ENCODE measurements at regions not wholly inside any gene's neighbourhood (a gene's known extent, or its start where the extent isn't known, plus 50 kb on each side); places are given as distances from the start of the nearest gene placed in this dataset.

DNA sequence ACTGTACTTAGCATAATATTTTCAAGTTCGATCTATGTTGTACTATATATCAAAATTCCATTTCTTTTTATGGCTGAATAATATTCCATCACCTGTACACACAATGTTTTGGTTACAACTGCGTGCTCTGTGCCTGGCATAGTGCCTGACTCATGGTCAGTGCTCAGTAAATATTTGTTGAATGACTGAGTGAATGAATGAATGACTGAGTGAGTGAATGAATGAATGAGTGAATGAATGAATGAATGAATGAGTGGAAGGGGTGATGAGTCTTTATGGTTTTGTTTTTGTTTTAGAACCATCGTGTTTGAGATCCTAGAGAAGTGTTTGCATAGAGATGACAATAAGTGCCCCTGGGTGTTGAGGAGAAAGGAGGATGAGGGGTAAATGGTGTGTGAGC lies 155.3 kb downstream of the MRM1 start:
- intact Hi-C loops (cut with DNase I) = no loop called here
- no peak for TF ChIP-seq POLR2A (IDR thresholded peaks at IDR 0.05)
- no peak for TF ChIP-seq CTCF (IDR thresholded peaks at IDR 0.05)
- no peak overlapping the region for H3K4me3 ChIP-seq
- DNase-seq = no peak
- H3K27me3 ChIP-seq = no peaks in the 10 kb centered on the region
- H3K27ac ChIP-seq = no peak overlapping the region
- no peaks in the 10 kb centered on the region for H3K4me1 ChIP-seq (replicated peaks in 1 of 2)
- WGBS, 4 donors = 88 to 92% (median 91%) methylated on average over 3 of the region's 3 CpGs
- no peaks in the 10 kb centered on the region for H3K9me3 ChIP-seq (replicated peaks in 1 of 3)
- no peaks in the 10 kb centered on the region for H3K36me3 ChIP-seq (replicated peaks in 1 of 2)

- 44 to 63% (median 60%) methylated on average over 5 of the region's 5 CpGs for WGBS, 4 donors
- intact Hi-C loops (cut with DNase I) = no loop called here
Measured at GRCh38 chr17:36760425-36760824, 159.0 kb downstream of the MRM1 start.

GRCh38 chr17:36761203-36761950 lies 160.0 kb downstream of the MRM1 start:
- no peak overlapping the region for H3K27ac ChIP-seq
- TF ChIP-seq POLR2A (IDR thresholded peaks at IDR 0.05) (no peak), CTCF (IDR thresholded peaks at IDR 0.05) (no peak)
- intact Hi-C loops (cut with DNase I) = no loop called here
- H3K4me3 ChIP-seq = no peak overlapping the region
- DNase-seq = no peak
- H3K36me3 ChIP-seq (replicated peaks in 1 of 2) = no peaks in the 10 kb centered on the region
- peaks cover 6% of the 10 kb centered on the region for H3K27me3 ChIP-seq
- no peaks in the 10 kb centered on the region for H3K9me3 ChIP-seq (replicated peaks in 1 of 3)
- WGBS, 4 donors = 70 to 84% (median 76%) methylated on average over 18 to 26 of the region's 26 CpGs
- no peaks in the 10 kb centered on the region for H3K4me1 ChIP-seq (replicated peaks in 1 of 2)

More at GRCh38 chr17:36760425-36760824, 159.0 kb downstream of the MRM1 start:
- no peak overlapping the region for H3K27ac ChIP-seq
- no peak overlapping the region for H3K4me3 ChIP-seq
- DNase-seq = no peak
- H3K4me1 ChIP-seq (replicated peaks in 1 of 2) = no peaks in the 10 kb centered on the region
- H3K9me3 ChIP-seq (replicated peaks in 1 of 3) = no peaks in the 10 kb centered on the region
- no peak for TF ChIP-seq CTCF (IDR thresholded peaks at IDR 0.05)
- TF ChIP-seq POLR2A (IDR thresholded peaks at IDR 0.05) = no peak
- H3K36me3 ChIP-seq (replicated peaks in 1 of 2) = no peaks in the 10 kb centered on the region
- H3K27me3 ChIP-seq = no peaks in the 10 kb centered on the region

GRCh38 chr17:36765436-36766043 lies 164.2 kb downstream of the MRM1 start:
- Histone ChIP-seq H3K4me1 (replicated peaks in 1 of 2) (no peaks in the 10 kb centered on the region), H3K27me3 (peaks cover 25% of the 10 kb centered on the region), H3K27ac (no peak overlapping the region), H3K36me3 (replicated peaks in 1 of 2) (no peaks in the 10 kb centered on the region), H3K9me3 (replicated peaks in 1 of 3) (no peaks in the 10 kb centered on the region), H3K4me3 (no peak overlapping the region)
- TF ChIP-seq POLR2A (IDR thresholded peaks at IDR 0.05) = no peak
- TF ChIP-seq CTCF (IDR thresholded peaks at IDR 0.05) = no peak
- DNase-seq = no peak
- intact Hi-C loops (cut with DNase I) = no loop called here
- WGBS, 4 donors = 39 to 64% (median 52%) methylated on average over 10 to 18 of the region's 18 CpGs

Data from adrenal gland (tissue), 9 donors.